Smooth muscle cell (in vitro differentiated cells): ENCODE measurements at regions not wholly inside any gene's neighbourhood (a gene's known extent, or its start where the extent isn't known, plus 50 kb on each side); places are given as distances from the start of the nearest gene placed in this dataset.
"Not testable (repeated sequence)": the region's sequence is repeated elsewhere in the genome, so short reads cannot be mapped to it uniquely, and the experiment has no call there.

Experiments used
- DNase-seq: peaks from one replicate; lab custom pipeline; 2025; ENCODE audit not compliant: unreplicated experiment; lab: John Stamatoyannopoulos, UW
- H2AFZ ChIP-seq: fragments of 200-600 bp; sonication (generic); 2 replicates; pipeline ENCODE4 v1.6.0; 2016; ENCODE audit warnings: antibody characterized with exemption, low read depth, mild to moderate bottlenecking
- H3F3A ChIP-seq: fragments of 200-600 bp; sonication (generic); 2 replicates; pipeline ENCODE4 v1.6.0; 2017; ENCODE audit warnings: antibody characterized with exemption, low read depth
- H3K27ac ChIP-seq: fragments of 200-600 bp; sonication (generic); 2 replicates; pipeline ENCODE4 v1.5.1; 2016; ENCODE audit warnings: low read depth, mild to moderate bottlenecking
- H3K27me3 ChIP-seq: fragments of 200-600 bp; sonication (generic); 2 replicates; pipeline ENCODE4 v1.6.1; 2016; ENCODE audit warnings: low read depth, mild to moderate bottlenecking
- H3K36me3 ChIP-seq: fragments of 200-600 bp; sonication (generic); 2 replicates; pipeline ENCODE4 v1.5.1; 2016; ENCODE audit warnings: low read depth
- H3K4me1 ChIP-seq: fragments of 200-600 bp; sonication (generic); 2 replicates; pipeline ENCODE4 v1.5.1; 2016; ENCODE audit warnings: low read depth
- H3K4me2 ChIP-seq: fragments of 200-600 bp; sonication (generic); 2 replicates; pipeline ENCODE4 v1.6.0; 2016; ENCODE audit warnings: mild to moderate bottlenecking
- H3K4me3 ChIP-seq: fragments of 200-600 bp; sonication (generic); 2 replicates; pipeline ENCODE4 v1.5.1; 2016; ENCODE audit warnings: mild to moderate bottlenecking
- H3K79me2 ChIP-seq: fragments of 200-600 bp; sonication (generic); 2 replicates; pipeline ENCODE4 v1.6.0; 2016; ENCODE audit warnings: low read depth, mild to moderate bottlenecking
- H3K9ac ChIP-seq: fragments of 200-600 bp; sonication (generic); 2 replicates; pipeline ENCODE4 v1.6.0; 2016; ENCODE audit warnings: low read depth
- H3K9me3 ChIP-seq: fragments of 200-600 bp; sonication (generic); replicated peaks from 2 replicates; pipeline ENCODE4 v1.5.1; 2016; ENCODE audit warnings: low read depth
- H4K20me1 ChIP-seq: fragments of 200-600 bp; sonication (generic); 2 replicates; pipeline ENCODE4 v1.6.0; 2016; ENCODE audit warnings: low read depth
- CTCF ChIP-seq: fragments of 200-600 bp; sonication (generic); IDR thresholded peaks from 2 replicates; pipeline ENCODE4 v1.5.1; 2017; ENCODE audit warnings: borderline replicate concordance, mild to moderate bottlenecking, antibody characterized with exemption; ENCODE audit not compliant: insufficient read depth, poor library complexity, severe bottlenecking
- WGBS: methylation state at CpG from one replicate; pipeline ENCODE4 v1.1.7; 2016; ENCODE audit warnings: low lambda C conversion rate; 5-methylcytosine and 5-hydroxymethylcytosine counted together

GRCh38 chr6:133131621-133132465, 109.3 kb upstream of the EYA4 start:
- WGBS = 73% methylated on average over 10 of the region's 10 CpGs
- no peak overlapping the region for H3K9ac ChIP-seq
- H3K27ac ChIP-seq = no peak overlapping the region
- no peak overlapping the region for H3K4me3 ChIP-seq
- H4K20me1 ChIP-seq = no peaks in the 10 kb centered on the region
- no peaks in the 10 kb centered on the region for H3F3A ChIP-seq
- TF ChIP-seq CTCF = no peak
- H3K4me1 ChIP-seq = peaks cover 2% of the 10 kb centered on the region
- H3K27me3 ChIP-seq = no peaks in the 10 kb centered on the region
- H3K9me3 ChIP-seq = no peaks in the 10 kb centered on the region
- DNase-seq = no peak
- H3K4me2 ChIP-seq = no peak overlapping the region
- H3K36me3 ChIP-seq = no peaks in the 10 kb centered on the region
- no peaks in the 10 kb centered on the region for H3K79me2 ChIP-seq
- H2AFZ ChIP-seq = peak overlapping the region; percentile 28

GRCh38 chr6:133132466-133132971, 108.6 kb upstream of the EYA4 start:
- Histone ChIP-seq H3K4me2 (no peak overlapping the region), H3K4me3 (no peak overlapping the region), H3K36me3 (no peaks in the 10 kb centered on the region), H3K27me3 (no peaks in the 10 kb centered on the region), H3K27ac (no peak overlapping the region), H4K20me1 (no peaks in the 10 kb centered on the region), H3K4me1 (peaks cover 2% of the 10 kb centered on the region), H3K9ac (no peak overlapping the region), H3K9me3 (no peaks in the 10 kb centered on the region), H3F3A (no peaks in the 10 kb centered on the region), H2AFZ (peak overlapping the region; percentile 28), H3K79me2 (no peaks in the 10 kb centered on the region)
- 66% methylated on average over 12 of the region's 12 CpGs for WGBS
- no peak for DNase-seq
- no peak for TF ChIP-seq CTCF

- no peak for DNase-seq
- H4K20me1 ChIP-seq = no peaks in the 10 kb centered on the region
- H3K4me3 ChIP-seq = no peak overlapping the region
- no peak for TF ChIP-seq CTCF
- H3K79me2 ChIP-seq = no peaks in the 10 kb centered on the region
- H3F3A ChIP-seq = no peaks in the 10 kb centered on the region
- no peak overlapping the region for H3K4me2 ChIP-seq
- no peak overlapping the region for H3K27ac ChIP-seq
- no peaks in the 10 kb centered on the region for H3K36me3 ChIP-seq
- H3K27me3 ChIP-seq = no peaks in the 10 kb centered on the region
- no peaks in the 10 kb centered on the region for H3K9me3 ChIP-seq
- peaks cover 2% of the 10 kb centered on the region for H3K4me1 ChIP-seq
- no peak overlapping the region for H2AFZ ChIP-seq
- H3K9ac ChIP-seq = no peak overlapping the region
- 87% methylated on average over 1 of the region's 1 CpG for WGBS
Measured at GRCh38 chr6:133136177-133136880, 104.8 kb upstream of the EYA4 start.

- H3K36me3 ChIP-seq, H4K20me1 ChIP-seq, H3K27ac ChIP-seq, H2AFZ ChIP-seq, H3K79me2 ChIP-seq, H3K4me3 ChIP-seq, H3K4me2 ChIP-seq, H3K9me3 ChIP-seq, DNase-seq, H3K4me1 ChIP-seq, H3F3A ChIP-seq, H3K9ac ChIP-seq, H3K27me3 ChIP-seq: not testable (repeated sequence)
- 85% methylated on average over 30 of the region's 30 CpGs for WGBS
Measured at GRCh38 chr6:133147470-133148184, 93.5 kb upstream of the EYA4 start.
